Ureter (tissue), 1 donor: ENCODE measurements at regions not wholly inside any gene's neighbourhood (a gene's known extent, or its start where the extent isn't known, plus 50 kb on each side); places are given as distances from the start of the nearest gene placed in this dataset.
A peak's percentile ranks its signal among the peaks of the same experiment; 100 is the strongest.
"Not testable (repeated sequence)": the region's sequence is repeated elsewhere in the genome, so short reads cannot be mapped to it uniquely, and the experiment has no call there.

ENCODE experiments used
- DNase-seq: peaks from one replicate; pipeline ENCODE4 v3.0.0-alpha.2; 2020; ENCODE audit warnings: low spot score
- donor health status: DM: yes; HTN: yes; CAD: no.

DNA sequence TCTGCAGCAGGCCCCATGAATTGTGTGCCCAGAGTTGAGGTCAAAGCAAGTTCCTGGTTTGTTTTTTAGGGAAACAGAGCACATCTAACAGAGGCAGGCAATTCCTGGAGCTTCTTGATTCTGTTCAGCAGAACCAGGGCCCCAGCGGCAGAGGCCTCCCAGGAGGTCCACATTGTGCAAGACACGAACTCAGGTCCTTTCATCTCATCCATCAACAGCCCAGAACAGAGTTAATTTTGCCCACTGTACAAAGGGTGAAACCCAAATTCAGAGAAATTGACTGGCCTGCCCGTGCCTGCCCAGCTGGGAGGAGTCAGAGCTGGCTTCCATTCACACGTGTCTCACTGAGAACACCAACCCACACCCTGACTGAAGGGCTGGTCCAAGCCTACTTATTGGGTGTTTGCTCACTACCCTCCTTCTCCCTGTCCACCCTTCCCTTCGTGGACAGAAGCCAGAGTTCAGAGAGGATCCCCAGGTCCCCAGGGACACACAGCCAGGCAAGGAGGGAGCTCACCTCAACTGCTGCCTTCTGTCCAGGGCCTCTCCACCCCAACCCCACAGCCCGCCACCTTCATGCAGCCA is 607.1 kb downstream of the TBC1D22A start:
- peak; percentile 36 for DNase-seq

DNA sequence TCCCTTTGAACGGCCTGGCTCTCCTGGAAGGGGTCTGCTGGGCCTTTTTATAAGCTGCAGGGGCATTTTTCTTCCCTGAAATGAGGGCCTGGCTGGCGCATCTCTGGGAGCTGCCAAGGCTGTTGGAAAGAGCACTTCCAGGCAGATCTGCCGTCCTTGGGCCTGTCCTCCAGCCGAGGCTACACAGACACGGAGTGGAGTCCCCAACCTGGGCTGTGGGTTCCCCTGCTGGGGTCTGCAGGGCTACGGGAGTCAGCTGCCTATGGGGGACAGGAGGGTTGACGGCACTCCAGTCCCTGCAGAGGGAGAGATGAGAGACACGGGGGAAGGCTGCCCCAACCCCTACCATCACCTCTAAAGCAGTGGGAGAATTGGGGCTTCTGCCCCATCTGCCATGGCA is 606.6 kb downstream of the TBC1D22A start:
- peak; percentile 39 for DNase-seq

DNA sequence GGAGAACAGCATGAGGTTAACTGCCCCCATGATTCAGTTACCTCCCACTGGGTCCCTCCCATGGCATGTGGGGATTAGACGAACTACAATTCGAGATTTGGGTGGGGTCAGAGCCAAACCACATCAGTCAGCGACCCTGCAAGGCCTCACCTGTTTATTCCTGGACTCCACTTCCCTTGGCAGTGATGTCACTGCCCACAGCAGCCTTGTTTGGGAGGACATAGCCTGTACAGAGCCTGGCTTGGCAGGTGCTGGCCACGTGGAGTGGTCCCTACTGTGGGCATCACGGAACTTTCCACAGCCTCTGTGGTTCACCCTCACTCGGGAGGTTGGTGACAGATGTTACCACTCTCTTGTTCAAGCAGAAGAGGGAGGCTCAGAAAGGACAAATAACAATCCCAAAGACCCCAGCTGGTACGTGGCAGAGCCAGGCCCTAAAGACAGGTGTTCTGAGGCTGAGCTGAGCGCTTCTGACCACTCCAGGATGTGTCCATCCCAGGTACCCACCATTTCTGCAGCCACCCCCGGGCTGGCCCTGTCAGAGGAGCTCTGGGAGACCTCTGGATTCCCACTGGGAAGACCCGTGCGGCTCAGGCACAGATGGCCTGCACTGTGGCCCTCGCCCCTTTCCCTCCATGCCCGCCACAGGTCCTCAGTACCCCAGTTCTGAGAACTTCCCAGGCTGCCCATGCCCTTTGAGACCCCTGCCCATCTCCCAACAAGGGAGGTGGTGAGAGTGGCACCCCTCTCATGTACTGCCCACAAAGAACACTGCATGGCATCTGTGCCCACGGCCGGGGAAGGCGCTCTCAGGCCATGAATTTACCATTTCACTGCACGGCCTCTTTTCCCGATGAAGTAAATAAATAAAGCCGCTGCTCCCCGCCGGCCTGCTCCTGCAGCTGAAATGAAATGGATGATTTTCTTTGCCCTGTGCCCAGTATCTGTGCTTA is 605.8 kb downstream of the TBC1D22A start:
- DNase-seq: peak; percentile 23

DNA sequence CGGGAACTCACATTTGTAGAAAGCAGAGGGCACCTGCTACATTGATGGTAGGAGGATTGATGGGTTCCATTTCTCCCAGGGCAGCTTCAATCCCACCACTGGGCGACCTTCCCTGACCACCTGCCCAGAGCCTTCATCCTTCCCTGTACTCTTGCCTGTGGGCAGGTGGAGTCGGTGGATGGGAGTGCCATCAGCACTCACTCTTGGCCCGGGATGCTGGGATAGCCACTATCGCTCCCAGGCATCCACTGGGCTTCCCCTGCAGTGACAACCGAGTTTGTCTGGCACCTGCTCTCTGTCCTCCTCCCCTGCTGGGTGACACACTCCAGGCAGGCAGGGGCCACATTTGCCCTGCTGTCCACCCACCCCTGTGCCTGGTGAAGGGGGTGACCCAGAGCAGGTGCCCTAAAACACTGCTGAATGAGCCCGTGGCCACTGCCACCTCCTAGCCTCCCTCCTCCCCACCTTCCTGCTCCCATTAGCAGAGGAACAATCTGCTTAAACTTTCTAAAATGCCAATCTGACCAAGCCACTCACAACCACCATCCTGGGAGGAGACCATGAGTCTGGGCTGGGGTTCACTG is 604.7 kb downstream of the TBC1D22A start:
- DNase-seq: peak; percentile 15

DNA sequence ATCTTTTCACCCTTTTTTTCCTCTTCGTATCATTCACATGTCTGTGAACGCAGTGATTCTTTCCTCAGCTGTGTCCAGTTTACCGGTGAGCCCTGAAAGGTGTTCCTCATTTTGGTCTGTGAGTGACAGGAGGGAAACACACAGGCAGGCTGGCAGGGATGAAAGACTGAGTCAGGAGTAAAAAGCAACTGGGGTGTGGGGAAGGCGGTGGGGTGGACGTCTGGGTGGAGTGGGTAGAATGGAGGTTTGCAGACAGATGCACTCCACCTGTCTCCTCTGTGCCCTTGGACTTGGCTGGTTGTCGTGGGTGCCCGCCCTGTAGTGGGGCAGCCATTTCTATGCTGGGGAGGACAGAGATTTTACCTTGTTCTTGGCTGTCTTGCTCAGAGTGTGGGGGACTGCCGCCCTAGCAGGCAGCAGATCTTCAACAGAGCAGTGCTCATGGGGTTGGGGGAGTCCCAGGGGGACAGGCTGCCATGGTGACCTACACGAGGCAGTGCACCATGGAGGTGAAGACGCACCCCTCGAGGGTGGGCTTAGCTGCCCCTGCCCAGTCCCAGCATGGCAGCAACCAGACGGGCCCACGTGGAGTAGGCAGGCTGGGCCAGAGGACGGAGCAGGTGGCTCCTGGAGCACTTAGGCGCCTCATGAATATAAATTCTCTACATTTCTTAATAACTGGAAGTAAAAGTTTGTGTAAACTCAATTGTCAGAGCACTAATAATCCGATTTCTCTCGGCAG is 603.7 kb downstream of the TBC1D22A start:
- peak; percentile 17 for DNase-seq

DNA sequence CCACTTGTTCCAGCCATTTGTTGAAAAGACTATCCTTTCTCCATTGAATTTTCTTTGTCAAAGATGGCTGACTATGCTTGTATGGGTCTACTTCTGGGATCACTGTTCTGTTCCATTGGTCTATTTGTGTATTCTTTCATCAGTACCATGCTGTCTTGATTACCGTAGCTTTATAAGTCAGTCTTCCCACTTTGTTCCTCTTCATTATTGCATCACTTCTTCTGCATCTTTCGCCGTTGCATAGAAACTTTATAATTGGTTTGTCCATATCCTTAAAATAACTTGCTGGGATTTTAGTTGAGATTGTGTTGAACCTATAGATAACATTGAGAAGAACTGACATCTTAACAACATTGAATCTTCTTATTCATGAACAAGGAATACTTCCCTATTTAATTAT is 598.8 kb downstream of the TBC1D22A start:
- no peak for DNase-seq

DNA sequence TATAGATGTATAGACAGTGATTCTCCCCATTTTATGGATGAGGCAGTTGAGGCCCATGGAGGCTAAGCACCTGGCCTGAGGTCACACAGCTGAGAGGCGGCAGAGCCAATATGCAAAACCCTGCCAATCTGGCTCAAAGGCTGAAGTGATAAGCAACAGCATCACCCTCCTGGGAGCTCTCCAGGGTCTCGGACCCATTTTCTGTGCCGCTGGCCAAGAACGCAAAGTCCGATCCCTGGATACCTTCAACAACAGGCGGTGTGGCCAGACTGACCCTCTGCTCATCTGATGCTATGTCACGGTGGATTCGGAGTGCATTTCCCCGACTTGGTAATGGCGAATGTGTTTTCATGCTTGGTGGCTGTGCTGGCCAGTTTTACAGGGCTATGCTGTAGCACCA is 595.0 kb downstream of the TBC1D22A start:
- peak; percentile 31 for DNase-seq

DNA sequence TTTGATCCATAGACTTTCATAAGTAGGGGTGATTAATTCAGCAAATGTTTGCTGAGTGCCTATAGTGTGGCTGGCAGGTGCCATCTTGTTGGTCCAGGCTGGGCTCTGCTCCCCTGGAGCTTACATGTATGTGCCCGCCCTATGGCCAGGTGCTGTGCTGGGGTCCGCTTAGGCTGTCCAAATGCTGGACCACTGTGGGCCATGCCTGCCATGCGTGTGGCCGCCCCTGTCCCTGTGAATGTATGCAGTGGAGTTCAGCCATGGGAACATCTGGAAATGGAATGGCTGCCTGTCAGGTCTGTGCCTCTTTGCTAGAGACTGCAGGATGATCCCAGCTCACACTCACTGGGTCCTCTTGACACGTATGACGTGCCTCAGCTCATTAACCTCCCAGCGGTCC is 594.6 kb downstream of the TBC1D22A start:
- peak; percentile 20 for DNase-seq

DNA sequence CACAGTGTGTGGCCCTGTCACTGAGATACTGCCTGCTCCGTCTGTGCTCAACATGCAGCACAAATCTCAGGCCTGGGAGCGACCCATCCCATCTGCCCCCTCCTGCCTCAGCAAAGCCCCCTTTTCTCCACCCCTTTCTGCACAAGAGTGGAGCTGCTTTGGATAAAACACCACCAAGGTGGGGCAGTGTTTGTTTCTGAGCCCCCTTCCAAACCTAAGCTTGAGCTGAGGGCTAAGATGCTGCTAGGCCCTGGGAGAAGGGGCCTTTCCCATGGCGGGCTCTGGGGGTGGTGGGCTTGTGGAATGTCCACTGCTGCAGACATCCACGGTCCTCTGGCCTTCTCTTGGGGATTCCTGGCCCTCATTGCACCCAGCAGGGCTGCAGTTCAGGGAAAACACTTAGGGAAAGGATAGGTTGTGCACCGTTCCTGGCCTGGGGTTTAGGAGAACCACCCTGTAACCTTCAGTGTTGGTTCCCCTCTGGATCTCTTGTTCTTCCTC is 594.1 kb downstream of the TBC1D22A start:
- DNase-seq: peak; percentile 30

DNA sequence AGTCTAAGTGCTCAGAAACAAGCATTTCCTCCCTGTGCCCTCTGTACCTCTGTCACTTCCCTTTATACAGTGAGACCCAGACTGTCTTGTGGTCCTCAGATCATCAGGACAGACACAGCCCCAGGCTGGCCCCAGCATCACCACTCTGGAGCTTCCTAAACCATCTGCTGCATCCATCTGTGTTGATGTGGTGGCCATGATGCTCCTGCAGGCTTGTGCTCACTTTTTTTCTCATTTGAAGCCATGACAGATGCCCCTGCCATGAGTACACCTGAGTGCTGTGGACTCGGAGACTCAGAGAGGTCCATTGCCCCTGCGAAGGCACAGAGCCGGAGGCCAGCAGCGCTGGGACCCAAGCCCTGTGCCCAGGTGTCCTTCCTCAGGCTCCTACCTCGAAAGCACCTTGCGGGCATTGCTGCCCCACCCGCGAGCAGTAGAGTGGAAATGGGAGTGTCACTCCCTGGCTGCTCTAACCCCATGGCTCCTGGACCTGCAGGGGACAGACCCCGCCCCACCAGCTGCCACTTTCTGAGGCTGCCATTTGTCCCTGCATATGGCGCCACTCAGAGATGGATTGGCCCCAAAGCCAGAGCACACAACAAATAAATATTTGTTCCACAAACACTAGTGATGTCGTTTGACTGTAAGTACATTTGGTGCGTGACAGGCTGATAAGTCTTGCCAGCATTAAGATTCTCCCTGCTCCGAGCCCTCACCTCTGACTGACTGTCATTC is 593.5 kb downstream of the TBC1D22A start:
- DNase-seq: no peak

DNA sequence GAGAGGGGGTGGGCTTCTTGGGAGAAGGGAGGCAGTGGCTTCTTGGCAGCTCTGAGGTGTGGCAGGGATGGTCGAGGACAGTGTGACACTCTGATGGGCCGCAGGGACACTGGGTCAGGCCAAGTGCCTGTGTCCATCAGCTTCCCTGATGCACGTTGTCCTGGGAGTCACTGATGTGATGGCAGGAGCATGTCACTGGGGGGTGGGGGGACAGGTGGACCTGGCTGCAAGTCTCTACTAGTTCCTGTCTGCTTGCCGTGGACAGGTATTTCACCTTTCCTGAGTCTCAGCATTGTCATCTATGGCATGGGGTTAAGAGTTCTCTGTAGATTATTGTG is 592.9 kb downstream of the TBC1D22A start:
- peak; percentile 27 for DNase-seq

DNA sequence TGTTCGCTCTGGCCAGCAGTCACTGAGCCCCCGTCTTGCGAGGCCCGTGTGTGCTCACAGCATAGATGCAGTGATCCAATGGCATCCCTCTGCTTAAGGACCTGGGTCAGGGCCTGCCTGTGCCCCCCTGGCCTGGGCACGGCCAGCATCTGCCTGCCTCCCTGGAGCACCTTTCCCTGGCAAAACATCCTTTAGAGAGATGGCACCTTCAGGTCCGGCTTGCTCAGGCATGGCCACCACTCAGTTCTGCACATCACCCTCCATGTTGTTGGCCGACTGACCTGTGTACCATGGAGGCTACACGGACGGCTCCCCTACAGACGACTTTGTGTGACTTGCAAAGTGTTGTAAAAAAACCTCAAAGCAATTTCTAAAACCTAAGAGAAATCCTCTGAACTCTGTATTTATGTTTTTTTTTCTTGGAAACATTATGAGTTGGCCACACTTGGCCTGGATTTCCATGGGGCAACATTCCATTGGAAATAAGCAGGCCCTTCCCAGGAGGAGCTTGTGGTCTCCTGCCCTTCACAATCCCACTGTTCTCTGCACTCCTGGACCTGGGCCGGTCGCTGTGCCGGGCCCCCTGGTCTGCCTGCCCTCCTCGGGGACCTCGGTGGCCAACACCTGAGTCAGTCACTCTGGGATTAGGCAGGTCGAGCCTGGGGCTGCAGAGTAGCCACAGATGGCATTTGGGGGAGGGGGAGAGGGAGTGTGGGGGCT is 592.4 kb downstream of the TBC1D22A start:
- DNase-seq: peak; percentile 24

DNA sequence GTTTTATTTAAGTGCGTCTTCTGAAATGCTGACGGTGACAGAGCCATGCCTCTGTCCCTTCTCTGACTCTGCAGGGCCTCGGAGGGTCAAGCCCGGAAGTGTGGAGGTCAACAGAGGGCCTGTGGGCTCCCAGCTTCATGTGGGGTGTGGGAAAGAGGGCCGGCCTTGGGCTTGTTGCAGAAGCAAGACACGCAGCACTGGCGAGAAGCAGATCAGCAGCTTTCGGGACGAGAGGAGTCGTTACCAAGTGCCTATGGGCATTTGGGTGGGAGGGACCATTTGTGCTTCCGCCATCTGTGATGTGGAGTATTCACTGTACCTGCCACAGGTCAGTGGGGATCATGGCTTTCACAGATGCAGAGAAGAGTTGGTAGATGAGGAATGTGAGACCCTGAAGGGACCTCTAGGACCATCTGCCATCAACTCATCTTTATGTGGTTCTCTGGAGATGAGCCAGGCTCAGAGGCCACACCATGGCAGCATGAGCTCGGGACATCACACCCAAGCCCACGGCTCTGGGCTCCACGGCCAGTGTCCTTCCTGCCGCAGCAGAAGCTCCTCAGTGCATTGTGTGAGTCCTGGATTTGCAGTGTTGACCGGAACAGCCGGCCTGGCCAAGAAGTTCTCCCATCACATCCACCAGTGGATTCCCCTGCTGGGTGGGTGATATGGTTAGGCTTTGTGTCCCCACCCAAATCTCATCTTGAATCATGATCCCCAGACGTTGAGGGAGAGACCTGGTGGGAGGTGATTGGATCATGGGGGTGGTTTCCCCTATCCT is 590.7 kb downstream of the TBC1D22A start:
- DNase-seq: peak; percentile 34

DNA sequence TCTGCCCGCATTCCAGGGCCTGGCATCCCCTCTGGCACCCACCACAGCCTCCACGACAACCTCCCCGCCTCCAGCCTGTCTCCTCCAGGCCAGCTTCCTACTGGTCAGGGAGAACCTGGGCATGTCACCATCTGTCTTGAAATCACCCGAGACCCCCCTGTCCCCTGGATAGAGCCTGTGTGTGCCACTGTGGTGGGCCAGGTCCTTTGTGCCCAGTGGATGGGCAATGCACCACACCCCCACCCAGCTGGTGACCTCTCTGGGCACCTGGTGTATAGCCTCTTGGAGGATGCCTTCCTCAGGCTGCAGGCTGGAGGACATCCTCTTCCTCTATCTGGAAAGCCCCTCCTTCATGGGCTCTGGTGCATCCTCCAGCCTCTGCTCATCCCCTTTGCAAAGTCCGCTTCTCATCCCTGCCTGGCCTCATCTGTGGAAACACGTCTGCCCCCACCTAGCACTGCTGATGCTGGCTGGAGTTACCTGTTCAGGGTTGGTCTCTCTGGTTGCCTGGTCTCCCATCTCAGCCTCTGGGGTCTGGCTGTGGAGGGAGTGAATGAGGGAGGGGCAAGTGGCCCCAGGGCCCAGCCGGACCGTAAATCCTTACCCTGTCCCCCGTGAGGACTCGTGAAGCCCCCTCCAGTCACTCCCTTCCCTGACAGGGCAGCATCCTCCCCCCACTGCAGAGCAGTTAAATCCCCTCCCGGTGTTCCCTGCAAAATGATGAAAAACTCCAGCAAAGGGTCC is 589.6 kb downstream of the TBC1D22A start:
- peak; percentile 35 for DNase-seq

DNA sequence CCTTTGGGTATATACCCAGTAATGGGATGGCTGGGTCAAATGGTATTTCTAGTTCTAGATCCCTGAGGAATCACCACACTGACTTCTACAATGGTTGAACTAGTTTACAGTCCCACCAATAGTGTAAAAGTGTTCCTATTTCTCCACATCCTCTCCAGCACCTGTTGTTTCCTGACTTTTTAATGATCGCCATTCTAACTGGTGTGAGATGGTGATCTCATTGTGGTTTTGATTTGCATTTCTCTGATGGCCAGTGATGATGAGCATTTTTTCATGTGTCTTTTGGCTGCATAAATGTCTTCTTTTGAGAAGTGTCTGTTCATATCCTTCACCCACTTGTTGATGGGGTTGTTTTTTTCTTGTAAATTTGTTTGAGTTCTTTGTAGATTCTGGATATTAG is 583.8 kb downstream of the TBC1D22A start:
- not testable (repeated sequence) for DNase-seq

DNA sequence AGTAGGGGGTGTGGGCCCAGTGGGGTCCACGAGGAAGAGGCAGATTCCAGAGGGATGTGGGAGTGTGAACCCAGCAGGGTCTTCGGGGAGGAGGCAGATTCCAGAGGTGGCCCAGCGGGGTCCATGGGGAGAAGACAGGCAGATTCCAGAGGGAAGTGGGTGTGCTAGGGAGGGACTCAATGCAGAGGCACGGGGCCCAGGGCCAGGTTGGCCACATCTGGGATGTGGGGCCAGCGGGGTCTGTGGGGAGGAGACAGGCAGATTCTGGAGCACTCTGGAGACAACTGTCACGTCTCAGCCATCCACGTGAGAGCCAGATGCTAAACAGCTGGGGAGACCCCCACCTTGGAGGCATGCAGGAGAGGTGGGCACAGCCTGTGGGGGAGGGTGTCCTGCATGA is 582.6 kb downstream of the TBC1D22A start:
- peak; percentile 24 for DNase-seq

DNA sequence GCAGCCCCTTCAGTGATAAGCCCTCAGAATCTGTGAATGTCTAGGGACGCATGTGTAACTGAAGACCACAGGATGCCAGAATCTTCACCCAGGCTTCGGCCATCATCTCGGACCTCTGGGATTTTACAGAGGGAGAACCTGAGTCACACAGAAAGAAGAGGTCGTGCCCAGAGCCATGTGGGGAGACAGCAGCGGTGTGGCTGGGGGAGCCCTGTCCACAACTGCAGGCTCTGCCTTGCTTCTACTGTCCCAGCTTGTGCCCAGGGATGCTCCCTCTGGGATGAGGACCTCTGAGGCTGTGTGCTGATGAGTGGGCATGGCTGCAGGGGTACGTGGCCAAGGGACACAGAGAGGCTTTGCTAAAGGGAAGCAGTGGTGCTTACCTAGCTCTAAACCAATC is 582.0 kb downstream of the TBC1D22A start:
- no peak for DNase-seq

DNA sequence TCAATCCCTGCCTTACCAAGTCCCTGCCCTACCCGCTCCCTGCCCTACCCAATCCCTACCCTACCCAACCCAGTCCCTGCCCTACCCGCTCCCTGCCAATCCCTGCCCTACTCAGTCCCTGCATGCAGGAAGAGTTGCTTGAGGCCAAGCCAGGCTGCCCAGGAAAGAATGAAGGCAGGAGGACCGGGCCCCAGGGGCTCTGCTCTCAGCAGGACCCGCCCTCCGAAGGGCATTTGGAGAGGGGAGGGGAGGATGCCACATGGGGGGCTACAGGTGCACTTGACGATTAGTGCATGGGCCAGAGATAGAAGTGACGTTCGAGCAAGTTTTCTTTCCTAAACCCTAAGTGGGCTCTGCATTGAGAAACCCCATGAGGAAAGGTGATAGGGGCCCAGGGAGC is 581.2 kb downstream of the TBC1D22A start:
- DNase-seq: no peak

DNA sequence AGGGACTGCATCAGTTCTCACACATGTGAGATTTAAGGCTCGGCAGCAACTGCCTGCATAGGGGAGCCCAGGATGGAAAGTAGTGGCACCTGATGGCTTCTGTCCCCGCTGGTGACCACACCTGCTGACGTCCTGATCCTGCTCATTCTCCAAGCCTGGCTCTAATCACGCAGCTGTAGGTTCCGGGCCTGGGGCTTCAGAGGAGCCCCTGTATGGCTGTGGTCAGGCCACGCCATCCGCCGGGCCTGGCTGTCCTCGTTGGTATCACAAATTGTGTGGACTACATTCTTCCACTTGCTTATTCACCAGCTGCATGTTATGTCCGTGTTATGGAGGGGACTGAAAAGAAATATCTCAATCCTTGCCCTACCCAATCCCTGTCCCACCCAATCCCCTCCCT is 580.0 kb downstream of the TBC1D22A start:
- no peak for DNase-seq
